Cardiac muscle cell (in vitro differentiated cells and primary cell): ENCODE measurements at regions not wholly inside any gene's neighbourhood (a gene's known extent, or its start where the extent isn't known, plus 50 kb on each side); places are given as distances from the start of the nearest gene placed in this dataset.

Experiments used
- DNase-seq, 2 donors: peaks; one replicate each; pipeline versions ENCODE4 v3.0.0 to v3.0.0-alpha.2; 2010 to 2017; ENCODE audit warnings: low read depth in 1 of 2, low spot score in 1 of 2
- H3K27ac ChIP-seq: fragments of 200-600 bp; sonication (generic); 2 replicates; pipeline ENCODE4 v1.5.1; 2016
- H3K27me3 ChIP-seq: fragments of 200-600 bp; sonication (generic); 2 replicates; pipeline ENCODE4 v1.6.0; 2016; ENCODE audit warnings: control low read depth
- H3K36me3 ChIP-seq: fragments of 200-600 bp; sonication (generic); 2 replicates; pipeline ENCODE4 v1.5.1; 2016; ENCODE audit warnings: control low read depth
- H3K4me1 ChIP-seq: fragments of 200-600 bp; sonication (generic); 2 replicates; pipeline ENCODE4 v1.8.1; 2017; ENCODE audit warnings: low read depth, mild to moderate bottlenecking, mixed run types
- H3K4me3 ChIP-seq: fragments of 200-600 bp; sonication (generic); 2 replicates; pipeline ENCODE4 v1.5.1; 2016; ENCODE audit warnings: mild to moderate bottlenecking
- H3K9me3 ChIP-seq: fragments of 200-600 bp; sonication (generic); 2 replicates; pipeline ENCODE4 v1.5.1; 2017; ENCODE audit warnings: low read depth, mild to moderate bottlenecking, control low read depth
- TF ChIP-seq, protein P1 (sequence below): IDR thresholded peaks from 2 replicates; pipeline ENCODE4 v1.5.1; 2012; ENCODE audit warnings: low read depth, mild to moderate bottlenecking, low read length

DNA sequence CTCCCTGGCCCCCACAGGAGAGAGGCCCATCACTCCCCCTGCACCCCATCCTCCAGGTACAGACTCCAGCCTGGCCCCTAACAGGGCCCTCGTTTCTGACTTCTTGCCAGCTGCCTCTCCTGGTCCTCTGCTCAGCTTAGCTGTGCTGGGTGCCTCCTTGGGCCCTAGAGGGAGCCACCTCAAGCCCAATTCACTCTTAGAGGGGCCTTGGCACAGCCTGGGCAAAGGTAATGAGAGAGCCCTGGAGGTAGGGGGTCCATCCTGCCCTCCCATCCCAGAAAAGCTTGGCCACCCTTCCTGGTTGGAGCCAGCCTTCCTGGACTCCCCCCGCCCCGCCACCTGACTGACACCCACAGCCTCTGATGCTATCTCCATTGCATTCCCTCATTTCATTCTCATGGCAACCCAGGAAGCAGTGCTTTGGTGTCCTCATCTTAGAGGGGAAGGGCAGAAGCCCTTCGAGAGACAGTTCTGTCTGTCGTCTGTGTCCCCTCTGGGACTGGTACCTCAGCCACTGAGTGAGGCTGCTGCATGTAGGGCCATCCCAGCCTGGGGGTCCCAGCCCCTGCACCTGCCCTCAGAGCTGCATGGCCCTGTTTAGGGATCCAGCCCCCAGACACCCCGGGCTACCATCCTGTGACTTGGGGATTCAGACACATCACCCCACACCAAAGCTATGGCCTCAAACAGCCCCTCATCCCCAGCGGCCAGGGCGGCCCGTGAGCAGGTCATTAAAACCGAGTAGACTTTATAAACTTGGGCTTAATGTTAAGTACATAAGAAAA, 95.5 kb downstream of the BARX1 start:
- Histone ChIP-seq H3K27ac (no peak overlapping the region), H3K36me3 (no peaks in the 10 kb centered on the region), H3K4me1 (no peaks in the 10 kb centered on the region), H3K9me3 (no peaks in the 10 kb centered on the region), H3K4me3 (no peak overlapping the region), H3K27me3 (peaks cover 5% of the 10 kb centered on the region)
- TF ChIP-seq, protein P1, sequence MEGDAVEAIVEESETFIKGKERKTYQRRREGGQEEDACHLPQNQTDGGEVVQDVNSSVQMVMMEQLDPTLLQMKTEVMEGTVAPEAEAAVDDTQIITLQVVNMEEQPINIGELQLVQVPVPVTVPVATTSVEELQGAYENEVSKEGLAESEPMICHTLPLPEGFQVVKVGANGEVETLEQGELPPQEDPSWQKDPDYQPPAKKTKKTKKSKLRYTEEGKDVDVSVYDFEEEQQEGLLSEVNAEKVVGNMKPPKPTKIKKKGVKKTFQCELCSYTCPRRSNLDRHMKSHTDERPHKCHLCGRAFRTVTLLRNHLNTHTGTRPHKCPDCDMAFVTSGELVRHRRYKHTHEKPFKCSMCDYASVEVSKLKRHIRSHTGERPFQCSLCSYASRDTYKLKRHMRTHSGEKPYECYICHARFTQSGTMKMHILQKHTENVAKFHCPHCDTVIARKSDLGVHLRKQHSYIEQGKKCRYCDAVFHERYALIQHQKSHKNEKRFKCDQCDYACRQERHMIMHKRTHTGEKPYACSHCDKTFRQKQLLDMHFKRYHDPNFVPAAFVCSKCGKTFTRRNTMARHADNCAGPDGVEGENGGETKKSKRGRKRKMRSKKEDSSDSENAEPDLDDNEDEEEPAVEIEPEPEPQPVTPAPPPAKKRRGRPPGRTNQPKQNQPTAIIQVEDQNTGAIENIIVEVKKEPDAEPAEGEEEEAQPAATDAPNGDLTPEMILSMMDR: no peak
- DNase-seq: no peak

DNA sequence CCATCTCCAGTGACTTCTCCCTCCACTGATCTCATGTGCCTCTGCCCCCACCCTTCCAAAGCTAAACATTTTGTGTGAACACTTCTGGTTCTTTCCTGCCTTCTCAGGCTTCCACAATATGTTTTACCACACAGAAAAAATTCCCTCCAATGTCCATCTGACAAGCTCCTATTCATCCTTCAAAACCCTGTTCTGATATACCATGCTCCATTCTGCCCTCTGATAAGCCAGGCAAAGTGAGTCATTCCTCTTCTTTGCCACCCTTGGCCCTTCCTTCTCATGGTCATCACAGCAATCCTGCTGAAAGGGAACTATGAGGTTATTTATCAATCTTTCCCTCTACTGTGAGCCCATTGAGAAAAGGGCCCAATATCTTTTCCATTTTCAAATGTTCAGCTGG, 97.6 kb downstream of the BARX1 start:
- TF ChIP-seq, protein P1: no peak
- no peak for DNase-seq
- H3K4me1 ChIP-seq: no peaks in the 10 kb centered on the region

DNA sequence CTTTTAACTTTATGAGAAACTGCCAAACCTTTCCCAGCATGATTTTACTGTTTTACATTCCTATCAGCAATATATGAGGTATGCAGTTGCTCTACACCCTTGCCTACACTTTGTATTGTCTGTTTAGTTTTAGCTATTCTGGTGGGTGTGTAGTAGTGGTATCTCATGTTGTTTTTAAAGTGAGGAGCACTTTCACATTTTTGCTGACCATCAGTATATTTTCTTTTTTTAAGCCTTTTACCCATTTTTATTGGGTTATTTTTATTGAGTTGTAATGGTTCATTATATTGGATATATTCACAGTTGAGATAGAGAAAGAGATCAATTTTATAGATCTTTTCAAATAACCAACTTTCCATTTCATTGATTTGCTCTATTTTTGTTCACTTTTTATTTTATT, 102.4 kb downstream of the BARX1 start:
- TF ChIP-seq, protein P1: no peak
- Histone ChIP-seq H3K27ac (no peak overlapping the region), H3K9me3 (no peaks in the 10 kb centered on the region), H3K36me3 (no peaks in the 10 kb centered on the region), H3K27me3 (no peaks in the 10 kb centered on the region), H3K4me1 (no peaks in the 10 kb centered on the region), H3K4me3 (no peak overlapping the region)
- no peak for DNase-seq

More for the DNA sequence above, 97.6 kb downstream of the BARX1 start:
- H3K9me3 ChIP-seq: no peaks in the 10 kb centered on the region
- no peak overlapping the region for H3K27ac ChIP-seq
- no peak overlapping the region for H3K4me3 ChIP-seq
- H3K27me3 ChIP-seq: peaks cover 5% of the 10 kb centered on the region
- no peaks in the 10 kb centered on the region for H3K36me3 ChIP-seq

DNA sequence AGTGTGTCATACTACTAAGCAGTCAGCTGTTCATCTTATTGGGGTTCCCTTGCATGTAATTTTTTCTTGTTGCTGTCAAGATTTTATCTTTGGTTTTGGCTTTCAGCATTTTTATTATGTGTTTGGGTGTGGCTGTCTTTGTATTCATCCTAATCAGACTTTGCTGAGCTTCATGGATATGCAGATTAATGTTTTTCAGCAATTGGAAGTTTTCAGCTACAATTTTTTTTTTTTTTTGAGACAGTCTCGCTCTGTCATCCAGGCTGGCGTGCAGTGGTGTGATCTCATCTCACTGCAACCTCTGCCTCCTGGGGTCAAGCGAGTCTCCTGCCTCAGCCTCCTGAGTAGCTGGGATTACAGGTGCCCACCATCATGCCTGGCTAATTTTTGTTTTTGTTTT, 108.8 kb downstream of the BARX1 start:
- Histone ChIP-seq H3K9me3 (no peaks in the 10 kb centered on the region), H3K27ac (no peak overlapping the region), H3K36me3 (no peaks in the 10 kb centered on the region), H3K27me3 (no peaks in the 10 kb centered on the region), H3K4me1 (no peaks in the 10 kb centered on the region), H3K4me3 (no peak overlapping the region)
- DNase-seq: no peak
- TF ChIP-seq, protein P1: no peak

DNA sequence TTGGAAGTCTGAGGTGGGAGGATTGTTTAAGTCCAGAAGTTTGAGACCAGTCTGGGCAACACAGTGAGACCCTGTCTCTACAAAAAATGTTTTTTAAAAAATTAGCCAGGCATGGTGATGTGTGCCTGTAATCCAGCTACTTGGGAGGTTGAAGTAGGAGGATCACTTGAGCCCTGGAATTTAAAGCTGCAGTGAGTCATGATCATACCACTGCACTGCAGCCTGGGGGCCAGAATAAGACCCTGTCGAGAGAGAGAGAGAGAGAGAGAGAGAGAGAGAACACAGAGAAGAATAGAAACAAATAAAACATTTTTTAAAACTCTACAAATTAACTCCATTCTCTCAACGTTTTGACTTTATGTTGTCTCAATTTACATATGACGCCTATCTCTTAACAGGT, 111.8 kb downstream of the BARX1 start:
- no peaks in the 10 kb centered on the region for H3K4me1 ChIP-seq

More for the DNA sequence above, 111.8 kb downstream of the BARX1 start:
- H3K27me3 ChIP-seq: no peaks in the 10 kb centered on the region
- no peaks in the 10 kb centered on the region for H3K9me3 ChIP-seq
- H3K36me3 ChIP-seq: no peaks in the 10 kb centered on the region
- no peak for DNase-seq
- TF ChIP-seq, protein P1: no peak
- no peak overlapping the region for H3K4me3 ChIP-seq
- H3K27ac ChIP-seq: no peak overlapping the region
